ENCODE measurements at regions not wholly inside any gene's neighbourhood (a gene's known extent, or its start where the extent isn't known, plus 50 kb on each side); places are given as distances from the start of the nearest gene placed in this dataset.
"Not testable (repeated sequence)": the region's sequence is repeated elsewhere in the genome, so short reads cannot be mapped to it uniquely, and the experiment has no call there.

DNA sequence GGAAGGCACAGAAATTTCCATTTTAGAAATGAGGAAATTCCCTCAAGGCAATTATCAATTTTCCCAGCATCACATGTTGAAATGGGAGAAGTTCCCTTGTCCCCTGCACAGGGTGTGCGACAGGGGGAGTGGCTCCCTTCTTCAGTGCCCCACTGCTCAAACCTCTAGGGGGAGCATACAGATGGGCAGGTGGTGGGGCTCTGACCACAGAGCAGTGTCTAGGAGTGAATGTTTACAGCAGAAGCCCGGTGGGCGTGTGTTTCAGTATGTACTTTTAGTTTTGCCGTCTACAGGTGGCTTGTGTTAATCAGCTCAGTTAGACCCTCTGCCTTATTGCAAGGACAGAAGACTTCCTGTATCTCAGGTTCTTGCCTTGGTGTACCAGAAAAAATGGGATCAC is 493.7 kb upstream of the PLXNA2 start:
- no peak for DNase-seq

DNA sequence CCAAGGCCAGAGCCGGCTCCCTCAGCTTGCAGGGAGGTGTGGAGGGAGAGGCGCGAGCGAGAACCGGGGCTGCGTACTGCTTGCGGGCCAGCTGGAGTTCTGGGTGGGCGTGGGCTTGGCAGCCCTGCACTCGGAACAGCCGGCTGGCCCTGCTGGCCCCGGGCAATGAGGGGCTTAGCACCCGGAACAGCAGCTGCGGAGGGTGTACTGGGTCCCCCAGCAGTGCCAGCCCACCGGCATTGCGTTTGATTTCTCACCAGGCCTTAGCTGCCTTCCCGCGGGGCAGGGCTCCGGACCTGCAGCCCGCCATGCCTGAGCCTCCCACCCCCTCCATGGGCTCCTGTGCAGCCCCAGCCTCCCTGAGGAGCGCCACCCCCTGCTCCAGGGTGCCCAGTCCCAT is 495.5 kb upstream of the PLXNA2 start:
- not testable (repeated sequence) for DNase-seq

DNA sequence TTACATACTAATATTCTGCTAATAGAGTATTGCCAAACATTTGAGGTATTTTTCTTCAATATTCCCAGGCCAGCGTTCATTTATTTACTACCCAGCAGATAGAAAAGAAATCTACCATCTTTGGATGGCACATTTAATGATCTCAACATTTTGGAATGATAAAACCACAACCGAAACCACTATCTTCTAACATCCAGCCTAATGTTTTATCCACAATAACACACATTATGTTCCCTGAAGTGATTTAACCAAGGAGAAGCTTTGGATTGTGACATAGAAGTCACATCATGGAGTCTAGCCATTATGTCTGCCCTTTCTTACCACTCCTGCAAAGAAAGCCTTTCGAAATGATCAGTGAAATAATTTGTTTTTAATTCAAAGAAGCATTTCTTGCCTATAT is 497.1 kb upstream of the PLXNA2 start:
- no peak for DNase-seq

DNA sequence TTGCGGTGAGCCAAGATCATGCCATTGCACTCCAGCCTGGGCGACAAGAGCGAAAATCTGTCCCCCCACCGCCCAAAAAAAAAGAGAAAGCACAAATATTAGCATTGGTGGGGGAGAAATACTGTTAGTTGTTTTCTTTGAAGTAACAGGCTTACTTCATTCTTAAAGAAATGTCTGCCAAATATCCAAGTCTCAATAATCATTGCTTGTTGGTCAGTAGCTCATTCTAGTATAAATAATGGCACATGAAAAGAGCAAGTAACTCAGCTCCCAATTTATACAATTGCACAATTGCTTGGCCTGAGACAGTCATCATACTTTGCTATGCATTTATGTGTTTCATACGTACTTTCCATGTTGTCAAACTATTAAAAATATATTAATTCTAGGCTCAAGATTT is 499.2 kb upstream of the PLXNA2 start:
- no peak for DNase-seq

DNA sequence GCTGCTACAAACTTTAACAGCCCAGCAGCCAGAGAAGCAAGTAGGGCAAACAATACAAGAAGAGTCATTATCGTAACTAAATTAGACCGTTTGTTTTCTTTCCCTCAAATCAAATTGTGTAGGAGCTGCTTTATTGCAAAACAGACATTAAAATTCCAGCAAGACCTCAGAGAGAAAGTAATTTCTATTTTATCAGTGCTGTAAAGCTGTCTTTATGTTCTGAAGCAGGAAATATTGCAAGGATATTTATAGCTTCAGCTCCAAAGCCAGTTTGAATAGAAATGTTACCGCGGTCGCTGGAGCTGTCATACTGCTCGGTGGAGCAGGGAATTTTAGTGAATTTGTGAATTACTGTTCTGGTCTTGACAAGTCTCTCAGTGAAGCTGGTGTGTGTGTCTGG is 503.8 kb upstream of the PLXNA2 start:
- DNase-seq = peak in 1 of 2 experiments; percentile 30

DNA sequence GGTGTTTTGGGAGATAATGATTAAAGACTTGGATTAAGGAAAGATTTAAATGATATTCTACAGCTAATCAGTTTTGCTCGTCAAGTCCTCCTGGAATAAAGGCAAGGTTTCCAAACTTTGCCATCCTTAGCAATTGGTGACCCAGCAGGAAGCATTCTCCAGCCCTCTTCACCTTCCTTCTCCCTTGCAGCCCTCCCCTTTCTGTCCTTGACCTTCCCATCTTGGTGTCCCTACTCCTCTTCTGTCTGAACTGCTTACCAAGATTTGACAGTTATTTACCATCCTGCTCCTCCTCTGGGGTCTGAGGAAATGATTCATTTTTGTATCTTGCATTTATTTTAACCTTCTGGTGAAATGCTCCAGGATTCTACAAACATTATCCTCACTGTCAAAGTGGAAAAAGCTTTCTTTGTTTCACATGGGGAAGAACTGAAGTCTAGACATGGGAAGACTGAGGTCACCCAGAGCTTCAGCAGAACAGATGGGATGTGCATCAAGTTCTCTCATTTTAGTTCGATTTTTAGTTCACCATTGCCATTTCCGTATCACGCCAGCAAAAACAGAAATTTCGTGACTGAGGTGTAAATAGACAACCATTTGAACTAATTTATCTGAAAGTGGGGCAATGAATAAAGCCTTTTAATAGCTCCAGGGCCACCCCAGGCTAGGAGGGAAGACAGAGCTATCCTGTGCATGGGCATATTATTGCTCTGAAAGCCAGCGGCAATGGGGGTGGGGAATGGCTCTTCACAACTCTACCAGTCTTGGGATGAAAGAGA is 504.4 kb upstream of the PLXNA2 start:
- DNase-seq = no peak

DNA sequence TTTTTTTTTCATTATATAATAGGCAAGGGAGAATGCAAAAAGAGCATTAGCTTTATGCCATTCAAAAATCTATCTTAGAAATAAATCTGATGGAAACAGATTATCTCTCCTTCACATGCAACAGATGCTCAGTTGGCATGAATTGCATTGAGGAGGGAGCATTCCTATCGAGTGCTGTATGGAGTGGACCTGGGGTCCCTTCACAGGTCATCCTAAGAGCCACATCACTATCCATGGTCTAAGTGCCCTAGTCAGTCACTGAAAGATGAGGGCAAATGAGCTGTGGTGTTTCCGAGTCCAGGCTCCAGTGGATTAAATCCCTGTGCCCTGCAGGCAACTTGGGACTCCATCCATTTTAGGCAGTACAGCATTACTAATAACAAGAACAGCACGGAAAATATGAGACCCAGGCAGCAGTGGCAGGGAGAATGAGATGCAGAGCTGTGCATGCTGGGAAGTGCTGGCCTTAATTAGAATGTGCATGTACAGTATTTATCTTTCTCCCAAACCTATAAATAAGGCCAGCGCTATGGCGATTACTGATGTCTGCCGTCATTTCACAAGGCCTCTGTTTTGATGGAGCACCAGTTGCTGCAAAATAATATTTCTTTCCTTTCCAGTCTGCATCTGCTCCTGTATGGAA is 512.3 kb upstream of the PLXNA2 start:
- no peak for DNase-seq

DNA sequence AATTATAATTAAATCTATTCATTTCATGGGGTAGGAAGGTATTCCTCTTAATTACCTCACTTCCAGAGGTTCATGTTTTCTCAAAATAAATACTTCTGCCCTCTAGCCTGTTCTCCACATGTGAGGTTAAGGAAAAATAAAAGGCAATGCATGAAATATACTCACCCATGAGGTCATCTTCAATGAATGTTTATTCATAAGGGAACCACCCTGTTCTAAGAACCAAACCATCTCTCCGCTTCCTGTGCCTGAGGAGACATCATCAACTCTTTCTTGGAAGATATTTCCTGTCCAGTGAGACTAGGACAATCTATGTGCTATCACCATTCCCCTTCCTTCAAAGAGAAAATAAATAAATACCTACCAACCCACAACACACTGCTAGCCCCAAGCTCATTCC is 513.7 kb upstream of the PLXNA2 start:
- DNase-seq = no peak

DNA sequence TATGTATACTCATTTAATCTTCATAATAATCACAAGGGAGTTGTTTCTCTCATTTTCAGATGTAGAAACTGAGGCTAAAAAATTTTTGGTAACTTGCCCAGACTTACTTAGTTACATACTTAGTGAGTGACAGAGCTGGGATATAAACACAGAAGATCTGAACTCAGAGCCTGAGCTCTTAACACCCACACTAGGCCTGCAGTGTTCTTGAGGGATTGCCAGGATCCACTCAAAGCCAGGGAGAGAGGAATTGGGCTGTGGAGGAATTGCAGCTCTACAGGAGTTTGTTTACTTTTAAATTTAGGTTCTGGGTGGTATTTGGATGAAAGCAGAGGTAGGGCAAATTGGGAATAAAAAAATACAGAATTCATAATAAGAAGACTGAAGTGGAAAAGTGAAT is 515.1 kb upstream of the PLXNA2 start:
- DNase-seq = no peak

DNA sequence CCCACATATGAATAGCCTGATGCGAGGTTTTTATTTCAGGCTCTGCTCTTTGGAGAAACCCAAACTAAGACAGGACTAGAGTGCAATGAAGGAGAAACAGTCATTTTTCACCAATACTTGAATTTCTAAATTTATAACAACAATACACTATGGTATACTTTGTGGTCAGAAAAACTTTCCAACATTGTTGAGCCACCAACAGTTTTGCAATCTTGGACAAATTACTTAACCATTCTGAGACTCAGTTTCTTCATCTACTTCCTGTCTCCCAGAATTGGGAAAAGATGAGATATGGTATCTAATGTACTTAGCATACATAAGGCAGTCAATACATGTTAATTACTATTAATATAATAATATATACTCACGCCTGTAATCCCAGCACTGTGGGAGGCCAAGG is 519.8 kb upstream of the PLXNA2 start:
- DNase-seq = no peak

DNA sequence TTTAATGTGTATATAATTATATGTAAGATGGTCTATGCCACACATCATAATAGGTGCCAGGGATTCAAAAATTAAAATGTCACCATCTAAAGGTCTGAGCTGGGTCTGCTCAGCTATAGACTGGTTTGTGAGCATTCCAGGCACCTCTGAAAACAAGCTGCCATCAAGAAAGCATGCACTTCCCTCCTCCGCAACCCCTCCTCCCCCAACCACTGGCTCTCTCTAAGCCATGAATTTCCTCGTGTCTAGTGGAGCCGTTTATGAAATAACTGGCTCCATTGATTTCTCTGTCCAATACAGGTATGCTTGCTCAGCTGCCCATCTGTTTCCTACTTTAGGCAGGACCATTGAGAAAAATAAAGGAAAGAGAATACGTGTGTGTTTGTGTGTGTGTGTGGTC is 522.6 kb upstream of the PLXNA2 start:
- DNase-seq = no peak

DNA sequence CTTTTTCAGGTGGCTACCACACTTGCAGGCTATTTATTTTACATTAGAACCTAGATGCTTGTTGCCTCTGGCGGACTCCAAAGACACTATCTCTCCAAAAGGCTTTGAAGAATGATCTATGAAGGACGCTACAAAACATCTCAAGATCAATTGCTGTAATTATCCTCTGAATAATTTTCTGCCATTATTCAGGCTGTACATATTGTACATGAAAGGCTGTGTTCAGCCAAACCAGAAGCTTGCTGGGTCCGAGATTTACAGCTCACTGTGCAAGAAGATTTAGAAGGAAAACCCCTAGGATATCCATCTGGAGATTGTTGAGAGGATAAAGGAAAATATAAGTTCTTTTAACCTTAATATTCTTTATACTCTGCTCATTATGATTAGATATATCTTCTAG is 523.6 kb upstream of the PLXNA2 start:
- no peak for DNase-seq

DNA sequence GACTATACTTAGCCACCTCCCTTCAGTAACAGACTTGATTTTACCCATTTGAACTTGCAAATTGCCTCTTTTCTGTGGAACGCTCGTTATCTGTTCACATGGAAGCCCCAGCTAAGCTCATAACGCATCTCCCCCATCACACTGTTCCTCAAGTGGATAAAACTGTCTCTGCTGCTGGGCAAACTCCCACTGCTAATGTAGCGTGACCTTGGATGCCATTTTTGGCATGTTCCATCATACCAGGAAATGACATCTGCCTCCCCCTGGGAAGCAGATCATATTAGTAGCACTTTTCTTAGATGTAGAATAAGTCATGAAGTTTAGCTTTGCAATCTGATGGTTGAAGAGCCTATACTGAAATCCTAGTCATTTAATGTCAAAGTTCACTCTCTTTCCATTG is 528.7 kb upstream of the PLXNA2 start:
- DNase-seq = no peak

DNA sequence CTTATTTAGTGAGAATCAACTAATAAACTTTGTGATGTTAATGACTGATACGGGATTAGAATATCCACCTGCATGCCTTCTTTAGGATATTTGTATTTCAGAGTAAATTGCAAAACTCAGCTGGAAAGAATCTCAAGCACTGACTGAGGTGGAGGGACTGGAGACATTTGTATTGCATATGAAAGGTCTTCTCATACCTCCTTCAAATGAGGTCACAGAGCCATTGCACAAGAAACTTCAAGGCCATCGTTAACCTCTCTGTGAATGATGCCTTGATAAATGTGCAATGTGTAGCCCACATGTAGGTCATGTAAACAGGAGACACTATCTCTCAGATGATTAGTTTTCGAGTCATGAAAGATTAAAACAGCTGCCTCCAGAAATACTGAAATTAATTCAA is 531.7 kb upstream of the PLXNA2 start:
- DNase-seq = no peak

DNA sequence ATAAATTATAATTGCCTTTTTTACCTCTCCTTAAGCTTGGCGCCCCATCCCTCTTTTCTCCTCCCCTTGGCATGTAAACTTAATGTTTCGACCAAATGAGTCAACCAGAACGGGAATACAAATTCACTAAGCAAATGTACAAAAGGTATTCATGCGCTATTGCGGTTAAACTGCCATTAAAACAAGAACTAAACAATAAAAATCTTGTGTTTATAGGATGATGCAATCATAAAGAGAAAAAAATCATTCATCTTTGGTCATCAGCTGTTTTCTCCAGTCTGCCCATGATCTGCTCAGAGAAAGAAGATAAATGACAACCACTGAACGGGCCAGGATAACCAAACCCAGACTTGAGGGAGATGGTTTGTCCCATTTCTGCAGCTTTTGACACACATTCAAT is 534.2 kb upstream of the PLXNA2 start:
- DNase-seq = no peak

DNA sequence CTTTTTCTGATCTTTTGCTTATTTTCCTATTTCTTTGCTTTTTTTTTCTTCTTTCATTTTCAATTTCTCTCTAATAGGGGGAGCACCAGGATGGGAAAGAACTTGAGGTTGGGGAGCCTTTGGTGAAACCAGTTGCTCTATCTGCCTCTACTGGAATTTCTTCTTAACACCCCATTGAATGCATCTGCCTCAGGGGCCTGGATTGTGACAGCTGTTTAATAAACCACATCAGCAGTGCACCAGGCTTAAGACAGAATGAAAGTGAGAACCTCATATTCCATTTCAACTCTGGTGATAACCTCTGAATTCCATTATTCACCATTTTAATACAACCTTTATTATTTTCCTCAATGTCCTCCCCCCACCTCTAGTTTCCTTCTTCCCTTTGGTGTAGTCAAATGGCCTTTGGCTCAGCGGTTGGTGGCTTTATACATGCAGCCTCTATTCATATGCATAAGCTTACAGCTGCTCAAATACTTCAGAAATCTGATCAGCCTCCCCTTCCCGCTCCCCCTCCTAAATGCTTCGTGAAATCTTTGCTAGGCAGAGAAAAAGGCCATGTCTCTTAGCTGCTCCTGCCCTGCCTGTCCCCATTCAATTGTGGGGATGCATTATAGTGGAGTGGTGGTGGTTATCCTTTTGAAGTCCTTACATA is 537.3 kb upstream of the PLXNA2 start:
- peak in 1 of 2 experiments; percentile 12 for DNase-seq

DNA sequence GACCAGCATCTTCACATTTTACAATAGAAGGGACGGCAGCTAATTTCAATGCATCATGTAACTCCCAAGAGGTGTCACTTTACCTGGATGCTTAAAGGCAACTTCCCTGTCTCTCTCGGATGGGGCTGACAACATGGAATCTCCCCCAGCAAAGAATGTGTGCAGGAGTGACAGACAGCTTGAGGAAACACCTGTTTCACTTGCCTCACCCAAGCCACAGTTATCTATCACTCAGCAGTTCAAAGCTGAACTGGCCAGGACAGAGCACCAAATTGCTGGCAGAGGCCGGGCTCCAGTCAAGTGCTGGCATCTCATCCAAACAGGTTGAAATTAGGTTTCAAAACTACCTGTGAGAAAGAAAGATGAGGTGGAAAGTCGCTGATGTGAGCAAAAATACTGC is 538.0 kb upstream of the PLXNA2 start:
- DNase-seq = no peak

DNA sequence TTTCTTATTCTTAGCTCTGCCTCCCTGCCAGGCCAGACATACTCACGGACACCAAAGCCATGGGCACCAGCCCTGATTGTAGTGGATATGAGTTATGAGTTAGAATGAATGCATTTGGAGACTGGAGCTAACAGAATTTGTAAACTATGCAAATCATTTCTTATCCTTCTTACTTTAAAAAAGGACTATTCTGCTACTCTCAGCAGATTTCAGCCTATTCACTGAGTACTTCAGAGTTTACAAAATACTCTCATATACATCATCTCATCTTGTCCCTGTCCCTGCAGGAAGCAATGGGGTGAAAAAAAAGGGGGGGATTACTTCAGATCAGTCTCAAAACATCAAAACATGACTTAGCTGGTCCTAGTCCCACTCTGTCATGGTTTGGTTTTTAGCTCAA is 541.4 kb upstream of the PLXNA2 start:
- DNase-seq = no peak

DNA sequence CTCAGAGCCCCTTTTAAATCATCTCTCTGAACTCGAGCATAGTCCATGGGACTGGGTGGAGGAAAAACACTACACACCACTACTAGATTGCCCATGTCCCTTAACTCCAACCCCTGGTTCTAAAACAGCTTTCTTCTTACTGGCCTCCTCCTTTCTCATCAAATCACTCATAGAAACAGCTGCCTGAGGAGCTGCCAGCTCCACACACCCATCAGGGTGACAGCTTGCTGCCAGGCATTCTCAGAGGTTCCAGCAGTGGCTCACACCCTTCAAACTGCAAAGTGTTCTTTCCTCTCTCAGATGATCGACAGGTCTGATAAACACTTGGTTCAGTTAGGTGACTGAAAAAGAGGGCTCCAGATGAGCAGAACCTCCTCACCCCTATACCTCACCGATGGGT is 543.0 kb upstream of the PLXNA2 start:
- DNase-seq = no peak

DNA sequence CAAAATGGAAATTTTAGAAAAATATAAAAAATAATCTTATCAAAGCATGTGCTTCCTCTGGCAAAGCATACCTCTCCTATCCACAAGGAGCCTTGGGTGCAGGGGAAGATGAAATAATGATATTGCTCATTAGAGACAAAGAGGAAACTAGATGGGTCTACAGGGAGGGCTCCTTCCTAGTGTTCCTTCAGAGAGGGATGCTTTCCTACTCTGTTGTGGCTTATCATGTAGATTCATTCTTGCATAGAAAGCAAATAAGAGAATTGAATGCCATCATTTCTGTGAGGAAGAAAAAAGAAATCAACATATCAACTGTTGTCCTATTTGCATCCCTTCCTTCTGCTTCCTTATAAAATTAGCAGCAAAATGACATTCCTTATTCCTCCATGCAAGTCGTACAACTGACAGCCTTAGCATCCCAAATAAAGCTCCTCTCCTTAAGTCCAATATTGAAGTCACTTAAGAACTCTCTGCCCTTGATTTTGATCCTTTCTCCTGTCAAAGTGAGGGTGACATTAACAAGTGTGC is 543.9 kb upstream of the PLXNA2 start:
- no peak for DNase-seq

DNA sequence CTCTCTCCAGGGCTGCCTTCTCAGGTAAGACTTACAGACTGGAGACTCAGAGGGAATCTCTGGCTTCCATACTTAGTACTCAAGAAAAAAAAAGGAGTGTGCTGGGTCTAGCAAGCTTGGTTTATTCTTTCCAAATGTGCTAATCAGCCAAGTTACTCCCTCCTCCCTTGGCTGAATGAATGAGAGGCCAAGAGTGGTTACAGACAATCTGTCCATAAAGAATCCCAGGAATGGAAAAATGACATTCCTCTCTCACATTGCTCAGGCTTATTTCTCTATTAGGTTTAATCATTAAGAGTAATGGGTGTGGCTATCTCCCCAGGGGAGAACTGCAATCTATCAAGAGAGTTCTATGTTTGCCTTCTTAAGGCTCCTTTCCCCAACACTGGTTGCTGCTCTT is 547.3 kb upstream of the PLXNA2 start:
- no peak for DNase-seq

DNA sequence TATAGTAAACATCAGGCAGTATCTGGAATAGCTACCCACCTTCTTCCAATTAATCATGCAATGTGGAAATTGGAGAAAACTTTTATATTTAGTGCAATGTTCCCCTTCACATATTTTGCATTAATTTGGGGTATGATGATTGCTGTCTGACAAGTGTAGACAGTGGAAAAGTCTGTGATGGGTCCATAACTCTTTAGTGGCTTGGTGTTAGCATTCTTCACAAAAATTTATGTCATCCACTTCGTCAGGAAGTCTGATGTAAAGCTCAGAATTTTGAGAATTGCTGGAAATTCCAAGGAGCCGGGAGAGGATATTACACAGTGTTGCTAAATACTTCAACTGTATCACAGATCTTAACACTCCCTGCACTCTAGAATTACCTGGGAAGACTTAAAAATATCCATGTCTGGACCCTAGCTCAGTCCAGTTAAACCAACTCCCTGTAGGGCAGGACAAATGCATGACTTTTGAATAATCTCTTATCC is 549.7 kb upstream of the PLXNA2 start:
- DNase-seq = no peak

DNA sequence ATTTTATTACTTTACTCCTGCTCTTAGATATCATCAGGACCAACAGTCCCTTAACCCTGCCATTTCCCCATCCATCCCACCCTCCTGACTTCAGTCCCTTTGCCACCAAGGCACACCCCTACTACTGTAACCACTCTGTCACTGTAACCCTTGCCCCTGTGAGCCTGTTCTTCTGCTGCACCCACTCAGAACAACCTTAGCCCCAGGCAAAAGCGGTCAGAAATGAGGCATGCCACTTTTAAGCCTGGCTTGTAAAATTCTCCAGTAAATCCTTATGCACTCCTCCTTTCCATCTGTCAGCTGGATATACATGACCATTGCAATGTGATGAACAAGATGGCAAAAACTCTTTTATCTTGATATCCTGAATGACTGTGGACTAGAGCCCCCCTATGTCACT is 555.0 kb upstream of the PLXNA2 start:
- DNase-seq = no peak
